NCI-H524 (cell line): ENCODE measurements at regions not wholly inside any gene's neighbourhood (a gene's known extent, or its start where the extent isn't known, plus 50 kb on each side); places are given as distances from the start of the nearest gene placed in this dataset.

Experiments
- DNase-seq, 2 experiments: peaks; one replicate each; lab custom pipeline; 2025; lab: John Stamatoyannopoulos, UW

DNA sequence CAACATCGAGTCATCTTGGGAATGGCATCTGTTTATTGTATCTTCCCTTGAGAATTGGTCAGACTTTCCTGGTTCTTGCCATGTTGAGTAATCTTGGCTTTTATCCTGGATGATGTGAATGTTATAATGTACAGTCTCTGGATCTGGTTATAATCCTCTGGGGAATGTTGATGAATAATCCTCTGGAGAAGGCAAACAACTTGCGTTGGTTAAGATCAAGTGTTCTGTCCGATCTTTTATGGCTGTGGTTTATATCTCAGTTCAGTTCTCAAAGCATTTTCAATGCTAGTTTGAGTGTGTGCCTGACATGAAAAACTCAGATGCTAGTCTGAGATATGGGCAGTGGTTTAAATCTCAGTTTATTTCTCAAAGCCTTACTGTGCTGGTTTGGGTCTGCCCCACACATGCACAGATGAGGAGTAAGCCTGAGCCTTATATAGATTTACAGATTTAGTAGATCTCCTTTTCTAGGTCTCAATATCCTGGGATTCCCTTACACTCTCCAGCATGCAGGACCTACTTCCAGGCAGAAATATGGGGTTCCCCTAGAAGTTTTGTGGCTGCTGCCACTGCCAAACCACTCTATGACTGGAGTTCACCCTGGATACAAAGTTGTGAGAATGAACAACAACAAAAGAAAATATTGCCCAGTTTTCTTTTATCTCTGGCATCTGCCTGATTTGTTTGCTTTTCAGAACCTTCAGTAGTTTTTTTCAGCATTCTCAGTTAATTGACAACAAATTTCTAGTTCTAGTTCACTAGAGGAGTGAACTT, 191.8 kb upstream of the MAN1A1 start:
- DNase-seq = peak; percentile 23 to 60

DNA sequence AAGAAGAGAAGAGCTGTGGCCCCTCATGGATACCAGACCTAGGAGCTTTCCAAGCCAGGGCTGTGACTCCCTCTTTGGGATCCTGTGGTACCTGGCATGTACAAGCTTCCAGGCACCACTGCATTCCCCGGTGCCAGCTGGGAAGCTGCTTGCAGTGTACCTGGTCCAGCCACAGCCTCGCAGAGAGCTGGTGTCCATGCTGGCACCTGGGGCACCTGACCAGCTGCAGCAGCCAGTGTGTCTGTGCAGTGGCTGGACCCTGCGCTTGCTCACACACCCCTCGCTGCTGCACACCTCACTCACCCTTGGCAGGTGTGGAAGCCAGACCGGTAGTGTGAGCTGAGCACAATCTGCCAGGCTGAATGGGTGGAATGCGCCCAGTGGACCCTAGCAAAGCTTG, 190.9 kb upstream of the MAN1A1 start:
- DNase-seq = no peak

GRCh38 chr6:119539066-119539746, 189.6 kb upstream of the MAN1A1 start:
- DNase-seq = peak in 1 of 2 experiments; percentile 43

GRCh38 chr6:119536666-119537065, 187.1 kb upstream of the MAN1A1 start:
- no peak for DNase-seq

DNA sequence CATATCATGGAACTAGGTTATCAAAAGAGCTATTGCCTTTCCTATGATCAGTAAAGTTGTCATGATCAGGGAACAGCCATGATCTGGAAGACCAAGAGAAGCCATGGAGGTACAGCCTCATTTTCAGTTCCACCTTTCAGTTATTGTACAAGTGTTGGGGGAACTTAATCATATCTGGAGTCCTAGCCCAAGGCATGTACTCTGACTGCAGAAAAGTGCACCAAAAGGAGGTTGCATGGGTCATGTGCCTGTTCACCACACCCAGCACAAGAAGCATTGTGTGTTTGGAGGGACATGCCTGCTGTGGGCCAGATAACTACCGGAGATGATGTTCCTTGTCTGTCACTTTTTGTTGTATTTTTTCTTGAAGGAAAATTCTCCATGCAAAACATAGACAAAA, 185.8 kb upstream of the MAN1A1 start:
- DNase-seq = no peak

- DNase-seq = no peak
Measured at GRCh38 chr6:119533603-119534279, 184.2 kb upstream of the MAN1A1 start.

GRCh38 chr6:119527231-119527578, 177.6 kb upstream of the MAN1A1 start:
- no peak for DNase-seq

DNA sequence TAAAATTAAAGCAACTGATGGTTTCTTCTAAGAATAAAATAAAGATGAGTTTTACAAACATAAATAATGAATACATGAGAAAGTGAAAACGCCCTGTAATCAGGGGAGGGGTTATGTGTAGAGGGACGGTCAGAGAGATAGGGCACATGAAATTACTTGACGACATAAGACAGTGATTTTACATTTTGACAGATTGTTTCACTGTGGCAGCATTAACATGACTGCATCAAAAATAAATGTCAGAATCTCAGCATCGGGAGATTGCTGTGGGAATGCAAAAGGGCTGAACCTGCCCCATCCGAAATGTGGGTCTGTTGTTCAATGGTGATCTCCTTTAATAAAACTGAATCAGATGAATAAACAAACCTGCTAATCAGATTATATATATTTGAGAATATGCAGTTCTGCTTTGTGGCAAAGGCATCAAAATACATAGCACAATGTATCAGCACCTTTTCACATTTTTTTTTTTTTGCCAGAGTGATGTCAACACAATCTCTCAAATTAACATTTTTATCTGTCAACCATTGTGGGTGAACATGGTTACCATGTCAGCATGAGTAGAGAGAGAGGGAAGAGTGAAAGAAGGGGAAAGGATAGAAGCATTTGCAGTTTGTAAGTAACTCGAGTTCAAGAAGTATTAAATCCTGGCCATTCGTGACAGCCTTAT, 177.1 kb upstream of the MAN1A1 start:
- DNase-seq = no peak

GRCh38 chr6:119524410-119524809, 174.8 kb upstream of the MAN1A1 start:
- no peak for DNase-seq

DNA sequence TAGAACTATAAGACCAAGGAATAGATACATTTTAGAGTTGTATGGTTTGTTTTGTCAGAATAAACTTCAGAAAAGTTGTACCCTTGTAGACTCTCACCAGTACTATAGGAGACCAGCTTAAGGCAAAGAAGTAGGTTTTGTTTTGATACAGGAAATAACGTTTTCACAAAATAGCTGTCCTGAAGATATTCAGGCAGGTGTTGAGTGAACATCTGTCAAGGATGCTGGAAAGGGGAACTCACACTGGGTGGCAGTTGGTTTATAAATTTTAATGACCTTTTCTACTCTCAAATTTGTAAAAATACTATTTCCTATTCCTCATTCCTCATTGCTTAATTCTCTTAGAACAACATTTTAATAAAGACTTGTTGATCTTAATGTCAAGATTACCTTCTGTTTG, 174.0 kb upstream of the MAN1A1 start:
- no peak for DNase-seq

- no peak for DNase-seq
Measured at GRCh38 chr6:119521251-119521650, 171.7 kb upstream of the MAN1A1 start.

GRCh38 chr6:119517428-119517827, 167.9 kb upstream of the MAN1A1 start:
- no peak for DNase-seq

DNA sequence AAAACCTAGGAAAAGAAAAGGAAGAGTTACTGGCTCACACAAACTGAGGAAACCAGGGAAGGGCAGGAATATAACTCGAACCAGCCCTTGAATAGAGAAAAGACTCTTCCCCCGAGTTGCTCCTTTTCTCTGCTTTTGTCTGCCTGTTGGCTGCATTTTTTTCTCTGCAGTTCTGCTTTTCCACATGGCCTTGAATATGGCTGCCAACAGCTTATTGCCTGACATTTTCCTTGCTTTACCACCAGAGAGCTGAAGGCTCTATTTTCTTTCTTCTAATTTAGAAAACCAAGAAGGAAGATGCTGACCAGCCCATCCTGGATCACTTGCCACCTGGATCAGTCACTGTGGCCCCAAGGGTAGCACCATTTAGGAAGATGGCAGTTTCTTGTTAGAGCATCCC, 164.8 kb upstream of the MAN1A1 start:
- no peak for DNase-seq

GRCh38 chr6:119511024-119511423, 161.5 kb upstream of the MAN1A1 start:
- no peak for DNase-seq

- DNase-seq = no peak
Measured at GRCh38 chr6:119510246-119510645, 160.7 kb upstream of the MAN1A1 start.

DNA sequence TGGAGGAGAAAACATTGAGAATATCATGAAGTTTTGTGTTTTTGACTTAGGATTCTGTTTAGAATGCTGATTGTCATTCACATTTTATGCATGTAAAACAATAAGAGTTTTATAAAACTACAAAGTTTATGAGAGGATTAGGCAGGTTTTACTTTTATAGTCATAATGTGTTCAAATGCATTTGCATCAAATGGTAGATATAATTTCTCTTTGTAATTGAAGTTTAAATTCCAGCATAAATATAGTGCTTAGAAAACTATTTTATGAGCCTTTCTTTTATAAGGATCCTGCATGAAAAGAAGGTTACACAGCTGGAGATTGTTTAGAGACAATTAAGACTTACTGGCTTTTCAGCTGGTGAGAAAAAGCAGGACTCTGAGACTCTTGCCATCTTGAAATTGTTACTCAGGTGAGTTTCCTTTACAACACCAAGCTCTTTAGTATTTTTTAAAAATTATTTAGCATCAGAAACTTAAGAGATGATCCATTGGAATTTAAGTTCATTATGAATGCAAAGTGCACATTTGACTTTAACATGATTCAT, 157.1 kb upstream of the MAN1A1 start:
- DNase-seq = no peak

- DNase-seq = no peak
Measured at GRCh38 chr6:119501798-119502483, 152.4 kb upstream of the MAN1A1 start.

- DNase-seq = no peak
Measured at GRCh38 chr6:119499797-119500196, 150.2 kb upstream of the MAN1A1 start.

GRCh38 chr6:119497988-119498727, 148.6 kb upstream of the MAN1A1 start:
- peak in 1 of 2 experiments; percentile 48 for DNase-seq

GRCh38 chr6:119495230-119495683, 145.7 kb upstream of the MAN1A1 start:
- peak; percentile 84 to 94 for DNase-seq

DNA sequence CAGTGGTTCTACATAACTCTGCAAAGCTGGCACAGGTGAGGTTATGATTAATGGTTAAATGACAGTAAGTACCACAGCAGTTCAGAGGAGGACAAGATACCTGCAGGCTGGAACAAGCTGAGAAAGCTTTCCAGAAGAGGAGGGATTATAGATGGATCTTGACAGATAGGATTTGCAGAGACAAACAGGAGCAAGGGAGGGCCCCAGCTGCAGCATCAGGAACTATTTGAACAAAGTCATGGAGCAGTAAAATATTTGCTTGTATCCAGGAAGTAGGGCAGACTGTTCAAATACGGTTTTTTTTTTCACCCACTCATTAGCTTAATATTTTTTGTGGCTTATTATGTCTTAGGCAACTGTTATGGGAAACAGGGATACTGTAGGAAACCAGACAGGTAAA, 144.4 kb upstream of the MAN1A1 start:
- DNase-seq = peak; percentile 18 to 77
